DLD1 (cell line): ENCODE measurements at regions not wholly inside any gene's neighbourhood (a gene's known extent, or its start where the extent isn't known, plus 50 kb on each side); places are given as distances from the start of the nearest gene placed in this dataset.

Experiments
- in situ Hi-C: cut with HindIII; loops from 2 replicates; pipeline ENCODE4 v1.10.0; 2017; ENCODE audit warnings: low sequenced_read_pairs

GRCh38 chr13:64420181-64420580, 2810.0 kb downstream of the PCDH9 start:
- in situ Hi-C loops = no loop called here

DNA sequence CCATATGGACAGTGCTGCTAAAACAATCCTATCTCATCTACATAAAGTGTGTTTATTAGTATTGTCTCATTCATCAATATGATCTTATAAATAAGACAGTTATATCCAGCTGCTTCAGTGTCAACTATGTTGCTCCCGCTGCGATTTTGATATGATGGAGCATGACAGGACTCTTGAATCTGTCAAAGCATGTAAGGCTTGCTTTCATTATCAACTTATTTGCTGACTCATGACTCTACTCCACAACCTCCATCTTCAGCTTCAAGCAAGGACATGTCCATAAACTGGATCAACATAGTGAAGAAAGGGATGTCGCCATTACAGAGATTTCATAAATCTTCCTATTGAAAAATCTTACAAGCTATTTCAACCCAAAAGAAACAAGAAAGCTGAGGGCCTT, 2812.6 kb downstream of the PCDH9 start:
- in situ Hi-C loops = no loop called here

GRCh38 chr13:64414381-64414780, 2815.8 kb downstream of the PCDH9 start:
- in situ Hi-C loops = no loop called here

DNA sequence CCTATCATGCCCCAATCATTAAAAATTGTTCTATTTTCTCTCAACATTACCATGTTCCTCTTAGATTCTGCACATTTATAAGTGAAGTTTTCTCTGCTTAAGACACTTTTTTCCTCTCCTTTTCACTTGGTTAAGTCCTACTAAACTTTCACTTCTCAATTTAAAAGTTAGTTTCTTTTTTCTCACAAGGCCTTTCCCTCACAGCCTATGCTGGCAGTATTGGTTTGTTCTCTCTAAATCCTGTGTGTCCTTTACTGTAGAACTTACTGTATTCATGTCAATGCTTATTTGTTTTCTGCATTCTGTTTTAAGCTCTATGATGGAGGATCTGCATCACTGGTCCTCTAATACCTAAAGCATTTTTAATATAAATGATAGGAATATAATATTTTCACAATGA, 2816.6 kb downstream of the PCDH9 start:
- in situ Hi-C loops = no loop called here

DNA sequence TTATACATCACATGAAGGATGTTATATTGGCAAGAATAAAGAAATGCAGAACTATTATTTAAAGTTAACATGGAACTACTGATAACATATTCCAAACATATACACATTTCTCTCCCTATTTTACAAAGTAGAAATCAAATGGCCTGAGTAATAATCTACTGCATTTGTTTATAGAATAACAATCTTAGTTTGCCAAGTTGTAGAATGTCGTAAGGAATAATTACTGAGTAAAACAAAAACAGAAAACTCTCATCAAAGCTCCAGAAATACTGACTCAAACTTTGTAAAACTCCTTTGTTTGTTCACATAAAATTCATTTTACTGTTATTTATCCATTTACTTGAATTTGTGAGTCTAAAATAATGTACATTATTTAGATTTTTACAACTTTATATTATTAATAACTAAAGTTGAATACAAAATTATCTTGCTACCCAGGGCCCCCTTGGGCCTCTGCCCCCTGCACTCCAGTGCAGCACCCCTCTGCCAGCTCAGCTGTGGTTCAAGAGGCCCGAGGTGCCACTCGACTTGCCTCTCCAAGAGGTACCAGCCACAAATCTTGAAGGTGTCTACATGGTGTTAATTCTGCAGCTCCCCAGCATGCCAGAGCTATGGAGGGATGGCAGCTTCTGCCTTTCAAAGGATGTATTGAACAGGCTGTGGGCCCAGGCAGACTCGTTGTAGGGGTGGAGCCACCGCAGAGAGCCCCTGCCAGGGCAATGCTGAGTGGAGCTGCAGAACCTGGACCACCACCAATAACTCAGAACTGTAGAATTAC, 2819.7 kb downstream of the PCDH9 start:
- in situ Hi-C loops = no loop called here

GRCh38 chr13:64397701-64398100, 2832.4 kb downstream of the PCDH9 start:
- in situ Hi-C loops = no loop called here

DNA sequence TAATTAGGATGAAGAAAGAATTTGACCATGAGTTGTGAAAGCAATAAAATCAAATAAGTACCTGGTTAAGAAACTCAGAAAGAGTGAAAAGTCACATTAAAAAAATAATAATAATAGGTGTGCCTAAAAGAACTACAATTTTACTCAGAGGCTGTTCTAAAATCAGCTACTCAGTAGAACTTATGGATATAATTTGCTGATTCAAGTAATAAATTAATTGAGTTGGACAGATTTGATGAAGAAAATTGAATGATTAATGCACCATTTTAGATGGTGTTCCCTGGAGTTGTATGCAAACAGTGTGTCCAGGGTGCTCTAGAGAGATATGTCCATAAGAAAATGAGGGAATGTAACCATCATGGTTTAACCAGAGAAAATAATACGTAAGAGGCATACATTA, 2852.5 kb downstream of the PCDH9 start:
- in situ Hi-C loops = no loop called here

- in situ Hi-C loops = no loop called here
These were observed 2858.7 kb downstream of the PCDH9 start for GRCh38 chr13:64371461-64371860.

- in situ Hi-C loops = no loop called here
These were observed 2859.1 kb downstream of the PCDH9 start for GRCh38 chr13:64371045-64371444.

GRCh38 chr13:64369121-64369520, 2861.0 kb downstream of the PCDH9 start:
- in situ Hi-C loops = no loop called here

DNA sequence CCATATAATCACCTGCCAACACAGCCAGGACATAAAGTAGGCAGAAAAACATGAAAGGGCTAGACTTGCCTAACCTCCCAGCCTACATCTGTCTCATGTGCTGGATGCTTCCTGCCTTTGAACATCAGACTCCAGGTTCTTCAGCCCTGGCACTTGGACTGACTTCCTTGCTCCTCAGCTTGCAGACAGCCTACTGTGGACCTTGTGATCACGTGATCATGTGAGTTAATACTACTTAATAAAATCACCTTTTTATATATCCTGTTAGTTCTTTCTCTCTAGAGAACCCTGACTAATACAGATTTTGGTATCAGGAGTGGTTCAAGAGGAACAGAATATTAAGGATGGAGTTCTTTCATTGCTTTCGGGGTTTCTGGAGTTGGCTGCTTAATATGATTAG, 2867.6 kb downstream of the PCDH9 start:
- in situ Hi-C loops = no loop called here

- in situ Hi-C loops = no loop called here
These were observed 2882.5 kb downstream of the PCDH9 start for GRCh38 chr13:64347664-64348063.

DNA sequence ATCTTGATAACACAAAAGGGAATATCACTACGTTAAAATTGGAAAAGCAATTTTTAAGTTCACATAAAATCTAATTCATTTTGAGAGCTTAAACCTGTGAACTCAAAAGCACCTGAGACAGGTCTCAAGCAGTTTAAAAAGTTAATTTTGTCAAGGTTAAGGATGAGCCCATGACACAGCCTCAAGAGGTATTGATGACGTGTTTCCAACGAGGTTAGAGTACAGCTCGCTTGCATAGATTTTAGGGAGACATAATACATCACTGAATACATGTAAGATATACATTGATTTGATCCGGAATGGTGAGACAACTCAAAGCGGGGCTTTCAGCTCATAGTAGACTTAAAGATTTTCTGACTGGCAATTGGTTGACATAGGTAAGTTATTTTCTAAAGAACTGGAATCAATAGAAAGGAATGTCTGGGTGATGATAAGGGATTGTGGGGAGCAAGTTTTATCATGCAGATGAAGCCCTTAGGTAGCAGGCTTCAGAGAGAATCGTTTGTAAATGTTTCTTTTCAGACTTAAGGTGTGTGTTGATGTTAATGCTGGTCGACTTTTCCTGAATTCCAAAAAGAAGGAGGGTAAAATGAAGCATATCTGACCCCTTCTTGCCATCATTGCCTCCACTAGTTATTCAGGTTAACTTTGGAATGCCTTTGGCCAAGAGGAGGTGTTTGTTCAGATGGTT, 2890.6 kb downstream of the PCDH9 start:
- in situ Hi-C loops = no loop called here

DNA sequence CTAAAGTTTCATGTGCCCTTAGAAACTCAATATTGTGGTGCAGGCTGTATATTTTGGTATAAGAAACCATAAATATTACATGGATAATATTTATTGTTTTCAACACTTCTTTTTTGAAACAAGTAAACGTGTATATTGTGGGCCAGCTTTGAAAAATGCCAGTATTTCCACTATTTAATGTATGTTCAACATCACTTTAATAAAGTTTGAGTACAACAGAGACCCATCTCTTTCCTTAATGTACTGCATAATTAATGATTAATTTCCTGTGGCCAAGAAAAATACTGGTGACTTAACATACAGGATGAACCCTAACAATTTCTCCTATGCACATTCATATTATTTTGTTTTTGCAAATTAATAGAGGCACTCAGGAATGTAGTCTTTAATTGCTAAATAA, 2891.5 kb downstream of the PCDH9 start:
- in situ Hi-C loops = no loop called here

DNA sequence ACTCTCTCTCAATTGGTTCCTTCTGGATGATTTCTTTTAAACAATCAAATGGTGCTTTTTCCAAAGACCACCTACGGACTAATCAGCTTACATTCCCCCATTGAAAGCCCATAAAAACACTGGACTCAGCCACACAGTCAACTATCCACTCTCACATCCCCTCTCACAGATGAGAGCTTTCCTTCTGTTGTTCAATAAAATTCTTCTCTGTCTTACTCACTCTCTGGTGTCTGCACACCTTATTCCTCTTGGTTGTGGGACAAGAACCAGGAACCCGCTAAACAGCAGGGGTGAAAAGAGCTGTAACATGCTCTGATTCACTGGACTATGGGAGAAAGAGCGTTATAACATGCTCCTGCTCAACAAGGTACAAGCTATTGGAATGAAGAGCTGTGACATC, 2896.2 kb downstream of the PCDH9 start:
- in situ Hi-C loops = no loop called here

- in situ Hi-C loops = no loop called here
These were observed 2898.1 kb downstream of the PCDH9 start for GRCh38 chr13:64332048-64332447.

GRCh38 chr13:64327505-64328194, 2902.5 kb downstream of the PCDH9 start:
- in situ Hi-C loops = no loop called here

DNA sequence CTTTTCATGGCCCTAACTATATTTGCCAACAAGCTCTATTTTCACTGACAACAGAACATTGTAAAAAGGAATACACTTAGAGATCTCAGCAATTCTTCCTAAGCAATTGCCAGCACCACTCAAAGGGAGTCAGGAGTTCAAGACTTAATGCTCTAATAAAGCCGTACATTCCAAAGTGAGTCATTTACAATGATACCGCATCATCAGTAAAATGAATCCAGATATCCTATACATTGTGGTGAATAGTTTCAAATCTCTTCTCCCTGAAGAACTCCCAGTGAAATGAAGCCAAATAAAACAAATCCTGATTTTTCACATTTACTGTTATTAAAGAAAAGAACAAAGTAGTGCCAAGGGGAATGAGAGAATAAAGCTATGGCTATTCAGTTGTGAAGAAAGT, 2898.7 kb upstream of the PCDH20 start:
- in situ Hi-C loops = no loop called here

GRCh38 chr13:64311948-64312347, 2896.3 kb upstream of the PCDH20 start:
- in situ Hi-C loops = no loop called here

- in situ Hi-C loops = no loop called here
These were observed 2895.5 kb upstream of the PCDH20 start for GRCh38 chr13:64311112-64311511.

DNA sequence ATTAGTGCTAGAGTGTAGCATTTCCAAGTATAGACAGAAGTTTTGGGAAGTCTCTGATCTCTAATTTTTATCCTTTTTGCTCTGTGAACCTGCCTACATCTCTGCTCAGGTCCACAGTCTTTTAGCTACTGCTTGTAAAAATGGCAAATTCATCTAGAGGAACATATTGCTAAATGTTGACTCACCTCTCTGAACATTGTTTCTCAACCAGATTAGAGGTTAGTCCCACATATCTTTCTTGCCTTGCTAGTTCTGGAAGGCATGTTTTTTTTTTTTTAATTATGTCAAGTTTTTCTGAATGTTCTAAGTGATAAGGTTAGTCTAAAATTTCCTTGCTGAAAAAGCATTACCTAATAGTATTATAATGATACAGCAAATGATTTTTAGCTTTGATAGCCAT, 2889.6 kb upstream of the PCDH20 start:
- in situ Hi-C loops = no loop called here

GRCh38 chr13:64300239-64300638, 2884.6 kb upstream of the PCDH20 start:
- in situ Hi-C loops = no loop called here
